ENCODE measurements at regions not wholly inside any gene's neighbourhood (a gene's known extent, or its start where the extent isn't known, plus 50 kb on each side); places are given as distances from the start of the nearest gene placed in this dataset.

- TF ChIP-seq CTCF (IDR thresholded peaks at IDR 0.05): no peak
- TF ChIP-seq EP300 (IDR thresholded peaks at IDR 0.05): no peak
- no peak for TF ChIP-seq POLR2A (IDR thresholded peaks at IDR 0.05)
- TF ChIP-seq POLR2AphosphoS5 (IDR thresholded peaks at IDR 0.05): no peak
Measured at GRCh38 chr15:39419651-39420050, 161.2 kb upstream of the THBS1 start.
